H9 (cell line): ENCODE measurements at regions not wholly inside any gene's neighbourhood (a gene's known extent, or its start where the extent isn't known, plus 50 kb on each side); places are given as distances from the start of the nearest gene placed in this dataset.

Experiments
- DNase-seq: peaks from one replicate; pipeline ENCODE4 v3.0.0-alpha.2; 2017
- H2AFZ ChIP-seq: one replicate; pipeline ENCODE4 v1.6.1; 2013; ENCODE audit warnings: mild to moderate bottlenecking, low read length, control low read depth, moderate library complexity
- H2AK5ac ChIP-seq: 2 replicates; pipeline ENCODE4 v1.6.1; 2013; ENCODE audit warnings: low read length, control low read depth, mixed read lengths; ENCODE audit not compliant: insufficient read length
- H2BK120ac ChIP-seq: one replicate; pipeline ENCODE4 v1.6.1; 2013; ENCODE audit warnings: low read depth, mild to moderate bottlenecking, low read length, control low read depth, inconsistent platforms; ENCODE audit not compliant: poor library complexity, severe bottlenecking
- H2BK12ac ChIP-seq: 2 replicates; pipeline ENCODE4 v1.6.1; 2013; ENCODE audit warnings: low read length, control low read depth, mixed read lengths, low read depth; ENCODE audit not compliant: insufficient read length
- H2BK15ac ChIP-seq: 2 replicates; pipeline ENCODE4 v1.6.1; 2013; ENCODE audit warnings: low read depth, low read length, control low read depth
- H2BK20ac ChIP-seq: one replicate; pipeline ENCODE4 v1.6.1; 2013; ENCODE audit warnings: low read depth, mild to moderate bottlenecking, low read length, control low read depth, inconsistent platforms; ENCODE audit not compliant: poor library complexity, severe bottlenecking
- H2BK5ac ChIP-seq: 2 replicates; pipeline ENCODE4 v1.6.1; 2013; ENCODE audit warnings: low read length, control low read depth, mixed read lengths; ENCODE audit not compliant: insufficient read length
- H3K14ac ChIP-seq: 2 replicates; pipeline ENCODE4 v1.6.1; 2013; ENCODE audit warnings: low read length, control low read depth; ENCODE audit not compliant: insufficient read depth
- H3K18ac ChIP-seq: 2 replicates; pipeline ENCODE4 v1.6.1; 2013; ENCODE audit warnings: low read depth, mild to moderate bottlenecking, mixed read lengths, low read length, control low read depth; ENCODE audit not compliant: insufficient read length
- H3K23ac ChIP-seq: 2 replicates; pipeline ENCODE4 v1.6.1; 2013; ENCODE audit warnings: low read length, control low read depth, mixed read lengths, low read depth; ENCODE audit not compliant: insufficient read length
- H3K23me2 ChIP-seq: 2 replicates; pipeline ENCODE4 v1.6.1; 2013; ENCODE audit warnings: low read depth, mild to moderate bottlenecking, mixed read lengths, low read length, control low read depth; ENCODE audit not compliant: insufficient read length, poor library complexity, severe bottlenecking
- H3K27ac ChIP-seq: 2 replicates; pipeline ENCODE4 v1.5.1; 2013; ENCODE audit warnings: low read length, control low read depth, mixed read lengths, low read depth; ENCODE audit not compliant: insufficient read length
- H3K27me3 ChIP-seq: 2 replicates; pipeline ENCODE4 v1.6.1; 2013; ENCODE audit warnings: low read length, control low read depth, inconsistent platforms; ENCODE audit not compliant: insufficient read depth
- H3K4ac ChIP-seq: 2 replicates; pipeline ENCODE4 v1.6.1; 2013; ENCODE audit warnings: low read depth, mild to moderate bottlenecking, control low read depth, inconsistent platforms, low read length, moderate library complexity
- H3K4me1 ChIP-seq: 2 replicates; pipeline ENCODE4 v1.6.1; 2013; ENCODE audit warnings: low read length, control low read depth, inconsistent platforms; ENCODE audit not compliant: insufficient read depth
- H3K4me2 ChIP-seq: 2 replicates; pipeline ENCODE4 v1.6.1; 2013; ENCODE audit warnings: low read length, control low read depth, mixed read lengths; ENCODE audit not compliant: insufficient read length, insufficient read depth
- H3K56ac ChIP-seq: 2 replicates; pipeline ENCODE4 v1.6.1; 2013; ENCODE audit warnings: low read depth, mild to moderate bottlenecking, mixed read lengths, low read length, control low read depth; ENCODE audit not compliant: insufficient read length
- H3K79me1 ChIP-seq: 2 replicates; pipeline ENCODE4 v1.6.1; 2013; ENCODE audit warnings: low read depth, mild to moderate bottlenecking, moderate library complexity, low read length, control low read depth, inconsistent platforms; ENCODE audit not compliant: insufficient read depth, poor library complexity, severe bottlenecking
- H3K79me2 ChIP-seq: 2 replicates; pipeline ENCODE4 v1.6.1; 2013; ENCODE audit warnings: low read length, control low read depth, inconsistent platforms; ENCODE audit not compliant: insufficient read depth
- H3K9ac ChIP-seq: 2 replicates; pipeline ENCODE4 v1.6.1; 2013; ENCODE audit warnings: low read length, control low read depth, mixed read lengths; ENCODE audit not compliant: insufficient read length; ENCODE audit errors: extremely low read depth
- H3K9me3 ChIP-seq: one replicate; pipeline ENCODE4 v1.6.1; 2013; ENCODE audit warnings: low read depth, low read length, inconsistent platforms; ENCODE audit not compliant: control insufficient read depth
- H3T11ph ChIP-seq: one replicate; pipeline ENCODE4 v1.6.1; 2013; ENCODE audit warnings: mild to moderate bottlenecking, low read length, control low read depth, inconsistent platforms
- H4K20me1 ChIP-seq: one replicate; pipeline ENCODE4 v1.6.1; 2013; ENCODE audit not compliant: control insufficient read depth, insufficient read length, insufficient read depth
- H4K5ac ChIP-seq: 2 replicates; pipeline ENCODE4 v1.6.1; 2013; ENCODE audit warnings: low read depth, mild to moderate bottlenecking, mixed read lengths, low read length, control low read depth; ENCODE audit not compliant: insufficient read length
- H4K8ac ChIP-seq: replicated peaks from 2 replicates; pipeline ENCODE4 v1.6.1; 2013; ENCODE audit warnings: low read length, control low read depth, mixed read lengths, low read depth; ENCODE audit not compliant: insufficient read length
- H4K91ac ChIP-seq: 2 replicates; pipeline ENCODE4 v1.6.1; 2013; ENCODE audit warnings: low read depth, mild to moderate bottlenecking, moderate library complexity, mixed read lengths, low read length, control low read depth; ENCODE audit not compliant: insufficient read length
- H3K27ac Mint-ChIP-seq, 3 experiments: 2 replicates in 2 of 3; 3 replicates in 1 of 3; pipeline ENCODE4 v1.8.0; 2020 to 2021; ENCODE audit warnings: mixed read lengths in 3 of 3, mild to moderate bottlenecking in 1 of 3, moderate library complexity in 1 of 3
- H3K27me3 Mint-ChIP-seq: 2 replicates; pipeline ENCODE4 v1.8.0; 2021; ENCODE audit warnings: low read depth, mild to moderate bottlenecking, moderate library complexity, mixed read lengths
- H3K36me3 Mint-ChIP-seq, 3 experiments: 2 replicates in 2 of 3; 3 replicates in 1 of 3; pipeline ENCODE4 v1.8.0; 2020 to 2021; ENCODE audit warnings: low read depth in 3 of 3, mixed read lengths in 3 of 3; ENCODE audit not compliant: insufficient read depth in 1 of 3
- H3K4me1 Mint-ChIP-seq, 2 experiments: 2 replicates each; pipeline ENCODE4 v1.8.0; 2020; ENCODE audit warnings: mixed read lengths in 2 of 2
- H3K4me3 Mint-ChIP-seq, 2 experiments: 2 replicates in 1 of 2; 3 replicates in 1 of 2; pipeline ENCODE4 v1.8.0; 2020 to 2021; ENCODE audit warnings: mild to moderate bottlenecking in 2 of 2, mixed read lengths in 2 of 2, moderate library complexity in 1 of 2
- H3K9me3 Mint-ChIP-seq, 2 experiments: 2 replicates in 1 of 2; 3 replicates in 1 of 2; pipeline ENCODE4 v1.8.0; 2020; ENCODE audit warnings: mild to moderate bottlenecking in 2 of 2, mixed read lengths in 2 of 2, moderate library complexity in 1 of 2
- WGBS: extraction: QIAGEN DNeasy Blood & Tissue Kit; methylation state at CpG from one replicate; pipeline ENCODE4 v1.1.7; 2013; ENCODE audit warnings: missing lambda C conversion rate, low lambda C conversion rate, mixed read lengths; ENCODE audit not compliant: insufficient read length; ENCODE audit errors: extremely low coverage; 5-methylcytosine and 5-hydroxymethylcytosine counted together
- TF ChIP-seq, protein P1 (sequence below): fragments of 200-600 bp; sonication (generic); conservative IDR thresholded peaks from 3 replicates; pipeline ENCODE4 v1.8.0; 2021; ENCODE audit warnings: antibody characterized with exemption, mild to moderate bottlenecking

GRCh38 chr1:81573458-81573857 lies 227.3 kb upstream of the ADGRL2 start:
- Histone ChIP-seq H3T11ph (no peak overlapping the region), H4K91ac (no peak overlapping the region), H3K9ac (no peak overlapping the region), H3K4me1 (no peaks in the 10 kb centered on the region), H2BK12ac (no peak overlapping the region), H3K4me2 (no peak overlapping the region), H3K79me2 (no peaks in the 10 kb centered on the region), H3K27me3 (no peaks in the 10 kb centered on the region), H3K23me2 (no peaks in the 10 kb centered on the region), H3K4ac (no peak overlapping the region), H3K14ac (no peak overlapping the region), H3K27ac (no peak overlapping the region), H2BK120ac (no peak overlapping the region), H2AK5ac (no peak overlapping the region), H3K9me3 (no peaks in the 10 kb centered on the region), H2BK15ac (no peak overlapping the region), H2BK5ac (no peak overlapping the region), H3K23ac (no peak overlapping the region), H3K79me1 (no peaks in the 10 kb centered on the region), H4K5ac (no peak overlapping the region), H4K8ac (no peak overlapping the region), H2BK20ac (no peak overlapping the region), H3K18ac (no peak overlapping the region), H3K56ac (no peak overlapping the region), H4K20me1 (no peaks in the 10 kb centered on the region), H2AFZ (no peak overlapping the region)
- no peak overlapping the region for H3K27ac Mint-ChIP-seq
- DNase-seq, result no peak
- H3K4me3 Mint-ChIP-seq, result no peak overlapping the region
- TF ChIP-seq, protein P1, sequence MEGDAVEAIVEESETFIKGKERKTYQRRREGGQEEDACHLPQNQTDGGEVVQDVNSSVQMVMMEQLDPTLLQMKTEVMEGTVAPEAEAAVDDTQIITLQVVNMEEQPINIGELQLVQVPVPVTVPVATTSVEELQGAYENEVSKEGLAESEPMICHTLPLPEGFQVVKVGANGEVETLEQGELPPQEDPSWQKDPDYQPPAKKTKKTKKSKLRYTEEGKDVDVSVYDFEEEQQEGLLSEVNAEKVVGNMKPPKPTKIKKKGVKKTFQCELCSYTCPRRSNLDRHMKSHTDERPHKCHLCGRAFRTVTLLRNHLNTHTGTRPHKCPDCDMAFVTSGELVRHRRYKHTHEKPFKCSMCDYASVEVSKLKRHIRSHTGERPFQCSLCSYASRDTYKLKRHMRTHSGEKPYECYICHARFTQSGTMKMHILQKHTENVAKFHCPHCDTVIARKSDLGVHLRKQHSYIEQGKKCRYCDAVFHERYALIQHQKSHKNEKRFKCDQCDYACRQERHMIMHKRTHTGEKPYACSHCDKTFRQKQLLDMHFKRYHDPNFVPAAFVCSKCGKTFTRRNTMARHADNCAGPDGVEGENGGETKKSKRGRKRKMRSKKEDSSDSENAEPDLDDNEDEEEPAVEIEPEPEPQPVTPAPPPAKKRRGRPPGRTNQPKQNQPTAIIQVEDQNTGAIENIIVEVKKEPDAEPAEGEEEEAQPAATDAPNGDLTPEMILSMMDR, result no peak
- no CpG with 5 or more reads among the region's 2 CpGs for WGBS
- peaks cover 14 to 18% of the 10 kb centered on the region in 2 experiments for H3K4me1 Mint-ChIP-seq
- no peaks in the 10 kb centered on the region for H3K36me3 Mint-ChIP-seq
- H3K27me3 Mint-ChIP-seq, result no peaks in the 10 kb centered on the region
- no peaks in the 10 kb centered on the region for H3K9me3 Mint-ChIP-seq
